ENCODE measurements at regions not wholly inside any gene's neighbourhood (a gene's known extent, or its start where the extent isn't known, plus 50 kb on each side); places are given as distances from the start of the nearest gene placed in this dataset.

GRCh38 chr13:105572401-105572800 lies 963.1 kb downstream of the EFNB2 start:
- H3K36me3 ChIP-seq = no peaks in the 10 kb centered on the region
- no peak overlapping the region for H3K4me3 ChIP-seq (ENCODE audit: low read depth, low read length)
- TF ChIP-seq, protein P1, sequence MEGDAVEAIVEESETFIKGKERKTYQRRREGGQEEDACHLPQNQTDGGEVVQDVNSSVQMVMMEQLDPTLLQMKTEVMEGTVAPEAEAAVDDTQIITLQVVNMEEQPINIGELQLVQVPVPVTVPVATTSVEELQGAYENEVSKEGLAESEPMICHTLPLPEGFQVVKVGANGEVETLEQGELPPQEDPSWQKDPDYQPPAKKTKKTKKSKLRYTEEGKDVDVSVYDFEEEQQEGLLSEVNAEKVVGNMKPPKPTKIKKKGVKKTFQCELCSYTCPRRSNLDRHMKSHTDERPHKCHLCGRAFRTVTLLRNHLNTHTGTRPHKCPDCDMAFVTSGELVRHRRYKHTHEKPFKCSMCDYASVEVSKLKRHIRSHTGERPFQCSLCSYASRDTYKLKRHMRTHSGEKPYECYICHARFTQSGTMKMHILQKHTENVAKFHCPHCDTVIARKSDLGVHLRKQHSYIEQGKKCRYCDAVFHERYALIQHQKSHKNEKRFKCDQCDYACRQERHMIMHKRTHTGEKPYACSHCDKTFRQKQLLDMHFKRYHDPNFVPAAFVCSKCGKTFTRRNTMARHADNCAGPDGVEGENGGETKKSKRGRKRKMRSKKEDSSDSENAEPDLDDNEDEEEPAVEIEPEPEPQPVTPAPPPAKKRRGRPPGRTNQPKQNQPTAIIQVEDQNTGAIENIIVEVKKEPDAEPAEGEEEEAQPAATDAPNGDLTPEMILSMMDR (IDR thresholded peaks at IDR 0.05; ENCODE audit: low read depth, low read length) = no peak
- no peaks in the 10 kb centered on the region for H3K9me3 ChIP-seq (ENCODE audit: severe bottlenecking)
- no peaks in the 10 kb centered on the region for H3K27me3 ChIP-seq (ENCODE audit: insufficient read depth, low read depth, severe bottlenecking)
- no peak for DNase-seq
- H3K27ac ChIP-seq = no peak overlapping the region

GRCh38 chr13:105569816-105570215 lies 965.6 kb downstream of the EFNB2 start:
- H3K36me3 ChIP-seq = no peaks in the 10 kb centered on the region
- no peak overlapping the region for H3K4me3 ChIP-seq (ENCODE audit: low read depth, low read length)
- no peak for DNase-seq
- TF ChIP-seq, protein P1 (IDR thresholded peaks at IDR 0.05; ENCODE audit: low read depth, low read length) = no peak
- H3K27ac ChIP-seq = no peak overlapping the region
- H3K27me3 ChIP-seq (ENCODE audit: insufficient read depth, low read depth, severe bottlenecking) = no peaks in the 10 kb centered on the region
- no peaks in the 10 kb centered on the region for H3K9me3 ChIP-seq (ENCODE audit: severe bottlenecking)

DNA sequence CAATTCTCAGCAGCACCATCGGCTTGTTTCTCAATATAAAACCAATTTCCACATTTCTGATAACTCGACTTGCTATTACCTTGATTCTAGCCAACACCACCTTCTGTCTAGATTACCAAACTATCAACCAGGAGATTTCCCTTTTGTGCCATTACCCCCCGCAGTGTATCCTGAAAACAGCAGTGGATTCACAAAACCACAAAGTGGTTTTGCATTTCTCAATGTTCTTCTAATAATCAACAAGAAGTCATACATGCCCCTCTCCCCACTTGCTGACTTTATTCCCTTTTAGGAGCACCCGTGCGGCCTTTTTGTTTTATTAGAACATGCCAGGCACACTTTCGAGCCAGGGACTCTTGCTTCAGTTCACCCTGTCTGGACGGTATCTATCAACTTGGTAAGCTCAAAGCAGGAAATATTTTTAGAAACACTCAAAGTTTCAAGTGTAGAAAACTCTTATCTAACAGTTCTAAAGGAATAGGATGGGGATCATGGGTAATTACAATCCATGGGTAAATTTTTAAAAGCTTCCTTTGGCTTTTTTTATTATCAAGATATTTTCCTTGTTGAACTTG lies 967.4 kb downstream of the EFNB2 start:
- TF ChIP-seq, protein P1 (IDR thresholded peaks at IDR 0.05; ENCODE audit: low read depth, low read length) = no peak
- no peak overlapping the region for H3K4me3 ChIP-seq (ENCODE audit: low read depth, low read length)
- H3K27me3 ChIP-seq (ENCODE audit: insufficient read depth, low read depth, severe bottlenecking) = no peaks in the 10 kb centered on the region
- no peaks in the 10 kb centered on the region for H3K9me3 ChIP-seq (ENCODE audit: severe bottlenecking)
- DNase-seq = no peak
- H3K27ac ChIP-seq = no peak overlapping the region
- no peaks in the 10 kb centered on the region for H3K36me3 ChIP-seq

DNA sequence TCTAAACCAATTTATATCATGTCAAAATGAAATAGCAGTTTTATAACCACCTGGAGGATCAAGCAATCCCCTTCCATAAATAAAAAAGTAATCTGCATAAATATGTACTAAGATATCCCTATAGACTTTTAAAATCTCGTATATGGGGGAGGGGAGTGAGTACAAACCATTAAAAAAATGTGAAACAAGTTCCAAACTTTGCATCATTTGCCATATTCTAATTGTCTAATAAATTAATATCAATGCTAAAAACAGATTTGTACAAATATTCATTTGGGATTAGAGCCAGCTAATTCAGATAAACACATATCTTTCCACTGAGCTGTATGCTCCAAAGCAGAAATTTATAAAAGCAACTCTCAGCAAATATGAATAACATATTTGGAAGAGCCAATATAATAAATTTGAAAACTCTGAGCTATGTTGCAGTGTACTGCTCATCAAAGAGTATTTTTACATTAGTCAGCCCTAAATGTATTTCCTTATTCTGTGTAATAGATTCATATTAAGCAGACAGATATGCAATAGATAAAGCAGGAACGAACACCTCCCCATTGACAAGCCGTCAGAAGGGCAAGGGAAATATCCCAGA lies 970.2 kb downstream of the EFNB2 start:
- no peak overlapping the region for H3K27ac ChIP-seq
- H3K9me3 ChIP-seq (ENCODE audit: severe bottlenecking) = no peaks in the 10 kb centered on the region
- no peaks in the 10 kb centered on the region for H3K27me3 ChIP-seq (ENCODE audit: insufficient read depth, low read depth, severe bottlenecking)
- H3K4me3 ChIP-seq (ENCODE audit: low read depth, low read length) = no peak overlapping the region
- no peak for DNase-seq
- TF ChIP-seq, protein P1 (IDR thresholded peaks at IDR 0.05; ENCODE audit: low read depth, low read length) = no peak
- H3K36me3 ChIP-seq = no peaks in the 10 kb centered on the region

DNA sequence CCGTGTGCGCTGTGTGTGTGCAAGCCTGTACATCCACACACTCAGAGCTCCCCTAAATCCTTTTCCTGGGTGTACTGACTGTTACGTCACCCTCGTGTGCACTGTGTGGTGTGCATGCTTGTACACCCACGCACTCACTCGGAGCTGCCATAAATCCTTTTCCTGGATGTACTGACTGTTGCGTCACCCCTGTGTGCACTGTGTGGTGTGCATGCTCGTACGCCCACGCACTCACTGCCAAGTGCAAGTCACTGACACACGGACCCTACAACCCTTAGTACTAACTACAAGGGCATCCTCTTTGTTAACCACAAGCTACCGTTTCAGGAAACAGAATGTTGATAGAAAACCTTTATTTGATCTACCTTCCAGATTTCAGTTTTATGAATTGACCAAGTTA lies 983.4 kb downstream of the EFNB2 start:
- no peak overlapping the region for H3K4me3 ChIP-seq (ENCODE audit: low read depth, low read length)
- TF ChIP-seq, protein P1 (IDR thresholded peaks at IDR 0.05; ENCODE audit: low read depth, low read length) = no peak
- H3K36me3 ChIP-seq = no peaks in the 10 kb centered on the region
- no peaks in the 10 kb centered on the region for H3K27me3 ChIP-seq (ENCODE audit: insufficient read depth, low read depth, severe bottlenecking)
- no peaks in the 10 kb centered on the region for H3K9me3 ChIP-seq (ENCODE audit: severe bottlenecking)
- no peak for DNase-seq
- no peak overlapping the region for H3K27ac ChIP-seq

- no peak overlapping the region for H3K27ac ChIP-seq
- no peak for DNase-seq
- H3K4me3 ChIP-seq (ENCODE audit: low read depth, low read length) = no peak overlapping the region
- H3K36me3 ChIP-seq = no peaks in the 10 kb centered on the region
- H3K27me3 ChIP-seq (ENCODE audit: insufficient read depth, low read depth, severe bottlenecking) = no peaks in the 10 kb centered on the region
- TF ChIP-seq, protein P1 (IDR thresholded peaks at IDR 0.05; ENCODE audit: low read depth, low read length) = no peak
- no peaks in the 10 kb centered on the region for H3K9me3 ChIP-seq (ENCODE audit: severe bottlenecking)
Observed at GRCh38 chr13:105547851-105548250, 987.6 kb downstream of the EFNB2 start.
